OCI-LY1 (cell line): ENCODE measurements at regions not wholly inside any gene's neighbourhood (a gene's known extent, or its start where the extent isn't known, plus 50 kb on each side); places are given as distances from the start of the nearest gene placed in this dataset.

Experiments used
- H2AFZ ChIP-seq: fragments of 200-600 bp; sonication (generic), shearing (Covaris generic); 2 replicates; pipeline ENCODE4 v1.6.0; 2014; ENCODE audit warnings: antibody characterized with exemption, mild to moderate bottlenecking, low read length
- H3F3A ChIP-seq: fragments of 200-600 bp; sonication (generic), shearing (Covaris generic); 2 replicates; pipeline ENCODE4 v1.6.0; 2014; ENCODE audit warnings: mild to moderate bottlenecking, antibody characterized with exemption, low read length, moderate library complexity; ENCODE audit not compliant: insufficient read depth
- H3K27ac ChIP-seq: fragments of 200-600 bp; sonication (generic); 2 replicates; pipeline ENCODE4 v1.5.1; 2014; ENCODE audit warnings: low read length, mixed run types, mild to moderate bottlenecking, low read depth; ENCODE audit not compliant: poor library complexity, severe bottlenecking
- H3K27me3 ChIP-seq: fragments of 200-600 bp; sonication (generic); 2 replicates; pipeline ENCODE4 v1.6.0; 2014; ENCODE audit warnings: antibody characterized with exemption, mild to moderate bottlenecking, low read length, moderate library complexity; ENCODE audit not compliant: insufficient read depth
- H3K36me3 ChIP-seq: fragments of 200-600 bp; sonication (generic); 2 replicates; pipeline ENCODE4 v1.6.1; 2014; ENCODE audit warnings: mild to moderate bottlenecking, antibody characterized with exemption, low read length, moderate library complexity, mixed read lengths; ENCODE audit not compliant: insufficient read depth
- H3K4me1 ChIP-seq: fragments of 200-600 bp; sonication (generic); 2 replicates; pipeline ENCODE4 v1.5.1; 2014; ENCODE audit warnings: mild to moderate bottlenecking, low read length, moderate library complexity; ENCODE audit not compliant: insufficient read depth, severe bottlenecking
- H3K4me2 ChIP-seq: fragments of 200-600 bp; sonication (generic), shearing (Covaris generic); 2 replicates; pipeline ENCODE4 v1.6.1; 2014; ENCODE audit warnings: low read length
- H3K4me3 ChIP-seq: fragments of 200-600 bp; sonication (generic); 2 replicates; pipeline ENCODE4 v1.5.1; 2014; ENCODE audit warnings: low read length, low read depth, mild to moderate bottlenecking, mixed read lengths; ENCODE audit not compliant: poor library complexity, severe bottlenecking
- H3K79me2 ChIP-seq: fragments of 200-600 bp; shearing (Covaris generic); 2 replicates; pipeline ENCODE4 v1.6.1; 2016; ENCODE audit warnings: mixed run types, low read length, mixed read lengths; ENCODE audit not compliant: insufficient read depth
- H3K9ac ChIP-seq: fragments of 200-600 bp; sonication (generic), shearing (Covaris generic); 2 replicates; pipeline ENCODE4 v1.6.1; 2014; ENCODE audit warnings: mild to moderate bottlenecking, low read length, mixed read lengths
- H3K9me2 ChIP-seq: fragments of 200-600 bp; sonication (generic), shearing (Covaris generic); 2 replicates; pipeline ENCODE4 v1.6.1; 2014; ENCODE audit warnings: low read depth, mild to moderate bottlenecking, low read length, mixed read lengths
- H3K9me3 ChIP-seq: fragments of 200-600 bp; shearing (Covaris generic); 2 replicates; pipeline ENCODE4 v1.6.1; 2014; ENCODE audit warnings: low read length, mixed read lengths
- H4K20me1 ChIP-seq: fragments of 200-600 bp; sonication (generic), shearing (Covaris generic); 2 replicates; pipeline ENCODE4 v1.6.0; 2016; ENCODE audit warnings: mild to moderate bottlenecking, low read length; ENCODE audit not compliant: insufficient read depth
- EZH2 ChIP-seq: fragments of 200-600 bp; sonication (generic), shearing (Covaris generic); IDR thresholded peaks from 2 replicates; pipeline ENCODE4 v1.8.0; 2017; ENCODE audit warnings: borderline replicate concordance, mixed run types, mild to moderate bottlenecking, antibody characterized with exemption, low read length, moderate library complexity, mixed read lengths
- TF ChIP-seq, protein P1 (sequence below): fragments of 200-600 bp; sonication (generic), shearing (Covaris generic); IDR thresholded peaks from 2 replicates; pipeline ENCODE4 v1.5.1; 2017; ENCODE audit warnings: mild to moderate bottlenecking, antibody characterized with exemption, low read length, moderate library complexity, mixed read lengths

DNA sequence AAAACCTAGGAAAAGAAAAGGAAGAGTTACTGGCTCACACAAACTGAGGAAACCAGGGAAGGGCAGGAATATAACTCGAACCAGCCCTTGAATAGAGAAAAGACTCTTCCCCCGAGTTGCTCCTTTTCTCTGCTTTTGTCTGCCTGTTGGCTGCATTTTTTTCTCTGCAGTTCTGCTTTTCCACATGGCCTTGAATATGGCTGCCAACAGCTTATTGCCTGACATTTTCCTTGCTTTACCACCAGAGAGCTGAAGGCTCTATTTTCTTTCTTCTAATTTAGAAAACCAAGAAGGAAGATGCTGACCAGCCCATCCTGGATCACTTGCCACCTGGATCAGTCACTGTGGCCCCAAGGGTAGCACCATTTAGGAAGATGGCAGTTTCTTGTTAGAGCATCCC lies 164.8 kb upstream of the MAN1A1 start:
- Histone ChIP-seq H3F3A (no peaks in the 10 kb centered on the region), H2AFZ (no peak overlapping the region), H3K4me3 (no peak overlapping the region), H3K4me2 (no peak overlapping the region), H3K36me3 (no peaks in the 10 kb centered on the region), H3K27ac (no peak overlapping the region), H3K9me2 (no peaks in the 10 kb centered on the region), H3K9ac (no peak overlapping the region), H3K9me3 (no peaks in the 10 kb centered on the region), H3K4me1 (no peaks in the 10 kb centered on the region), H3K79me2 (no peaks in the 10 kb centered on the region), H4K20me1 (no peaks in the 10 kb centered on the region), H3K27me3 (no peaks in the 10 kb centered on the region)
- no peak for TF ChIP-seq EZH2
- TF ChIP-seq, protein P1, sequence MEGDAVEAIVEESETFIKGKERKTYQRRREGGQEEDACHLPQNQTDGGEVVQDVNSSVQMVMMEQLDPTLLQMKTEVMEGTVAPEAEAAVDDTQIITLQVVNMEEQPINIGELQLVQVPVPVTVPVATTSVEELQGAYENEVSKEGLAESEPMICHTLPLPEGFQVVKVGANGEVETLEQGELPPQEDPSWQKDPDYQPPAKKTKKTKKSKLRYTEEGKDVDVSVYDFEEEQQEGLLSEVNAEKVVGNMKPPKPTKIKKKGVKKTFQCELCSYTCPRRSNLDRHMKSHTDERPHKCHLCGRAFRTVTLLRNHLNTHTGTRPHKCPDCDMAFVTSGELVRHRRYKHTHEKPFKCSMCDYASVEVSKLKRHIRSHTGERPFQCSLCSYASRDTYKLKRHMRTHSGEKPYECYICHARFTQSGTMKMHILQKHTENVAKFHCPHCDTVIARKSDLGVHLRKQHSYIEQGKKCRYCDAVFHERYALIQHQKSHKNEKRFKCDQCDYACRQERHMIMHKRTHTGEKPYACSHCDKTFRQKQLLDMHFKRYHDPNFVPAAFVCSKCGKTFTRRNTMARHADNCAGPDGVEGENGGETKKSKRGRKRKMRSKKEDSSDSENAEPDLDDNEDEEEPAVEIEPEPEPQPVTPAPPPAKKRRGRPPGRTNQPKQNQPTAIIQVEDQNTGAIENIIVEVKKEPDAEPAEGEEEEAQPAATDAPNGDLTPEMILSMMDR, result no peak

DNA sequence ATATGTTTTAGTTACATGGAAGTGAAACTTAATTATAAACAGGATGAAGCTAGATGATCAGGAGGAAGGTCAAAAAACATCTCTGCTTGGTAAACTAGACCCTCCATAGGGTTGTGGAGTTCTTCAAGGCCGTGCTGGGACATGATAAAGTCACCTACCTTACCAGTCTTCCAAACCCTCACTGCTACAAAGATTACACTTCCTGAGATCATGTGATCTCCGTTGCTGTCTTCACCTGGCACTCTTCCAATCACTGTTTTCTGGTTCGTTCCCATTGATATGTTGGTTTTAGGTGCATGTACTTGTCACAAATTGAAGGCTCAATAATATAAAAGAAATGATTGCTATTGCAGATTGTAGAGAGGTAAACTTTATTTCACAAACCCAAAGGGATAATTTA lies 161.5 kb upstream of the MAN1A1 start:
- no peak overlapping the region for H2AFZ ChIP-seq
- no peak overlapping the region for H3K9ac ChIP-seq
- no peaks in the 10 kb centered on the region for H3F3A ChIP-seq
- no peaks in the 10 kb centered on the region for H3K36me3 ChIP-seq
- H3K4me2 ChIP-seq, result no peak overlapping the region
- TF ChIP-seq, protein P1, result no peak
- no peak for TF ChIP-seq EZH2
- no peaks in the 10 kb centered on the region for H3K27me3 ChIP-seq
- no peaks in the 10 kb centered on the region for H3K79me2 ChIP-seq
- no peaks in the 10 kb centered on the region for H3K4me1 ChIP-seq
- no peaks in the 10 kb centered on the region for H3K9me3 ChIP-seq
- no peaks in the 10 kb centered on the region for H3K9me2 ChIP-seq
- no peak overlapping the region for H3K27ac ChIP-seq
- no peaks in the 10 kb centered on the region for H4K20me1 ChIP-seq
- H3K4me3 ChIP-seq, result no peak overlapping the region

- no peaks in the 10 kb centered on the region for H3K27me3 ChIP-seq
- no peaks in the 10 kb centered on the region for H3K4me1 ChIP-seq
- H3K9me3 ChIP-seq, result no peaks in the 10 kb centered on the region
- no peaks in the 10 kb centered on the region for H3K9me2 ChIP-seq
- H4K20me1 ChIP-seq, result no peaks in the 10 kb centered on the region
- no peak overlapping the region for H3K27ac ChIP-seq
- no peak overlapping the region for H3K9ac ChIP-seq
- H3K4me3 ChIP-seq, result no peak overlapping the region
- H2AFZ ChIP-seq, result no peak overlapping the region
- H3F3A ChIP-seq, result no peaks in the 10 kb centered on the region
- no peaks in the 10 kb centered on the region for H3K79me2 ChIP-seq
- TF ChIP-seq EZH2, result no peak
- TF ChIP-seq, protein P1, result no peak
- H3K4me2 ChIP-seq, result no peak overlapping the region
- no peaks in the 10 kb centered on the region for H3K36me3 ChIP-seq
Observed at GRCh38 chr6:119510246-119510645, 160.7 kb upstream of the MAN1A1 start.
